HepG2 (cell line): ENCODE measurements at regions not wholly inside any gene's neighbourhood (a gene's known extent, or its start where the extent isn't known, plus 50 kb on each side); places are given as distances from the start of the nearest gene placed in this dataset.

Experiments used
- ATAC-seq: fragments of 200-7000 bp; cut with Tn5 transposase; 3 replicates; pipeline ENCODE4 v1.9.1; 2020; ENCODE audit warnings: mild to moderate bottlenecking, moderate library complexity
- BruUV-seq: library from RNA; stranded (reverse); fragments of 400-500 nt; replicated peaks from 2 replicates; lab custom pipeline; 2021; lab: Mats Ljungman, UMichigan
- CTCF ChIA-PET: fragments of 300-600 bp; formaldehyde crosslinking; extraction: SDS; loops from one replicate; lab custom pipeline; 2021; ENCODE audit warnings: low total read pairs, inconsistent platforms, low intra/inter-chr PET ratio; lab: Yijun Ruan, JAX
- POLR2A ChIA-PET: fragments of 350-600 bp; sonication (Branson Sonifier 250); formaldehyde crosslinking; loops from one replicate; lab custom pipeline; 2020; ENCODE audit warnings: antibody characterized with exemption, inconsistent platforms; lab: Yijun Ruan, JAX
- DNase-seq: peaks from one replicate; pipeline ENCODE4 v3.0.0-alpha.2; 2015; ENCODE audit warnings: low spot score
- FAIRE-seq: peaks from 3 replicates; lab custom pipeline; 2011; peaks lifted over from hg19 to GRCh38; lab: Jason Lieb, UNC
- H2AFZ ChIP-seq: one replicate; pipeline ENCODE4 v1.6.1; 2011; ENCODE audit warnings: low read length, inconsistent platforms
- H3K27ac ChIP-seq: fragments of 300-600 bp; 3 replicates; pipeline ENCODE4 v1.8.0; 2011; ENCODE audit warnings: mixed run types, mild to moderate bottlenecking, mixed read lengths, low read length, inconsistent platforms; ENCODE audit not compliant: insufficient read depth; ENCODE audit errors: extremely low read length
- H3K27me3 ChIP-seq, 2 experiments: fragments of 200-600 bp in 1 of 2; 2 replicates in 1 of 2; 3 replicates in 1 of 2; pipeline versions ENCODE4 v1.6.0 to v1.8.0; 2011; ENCODE audit warnings: low read length in 2 of 2, mild to moderate bottlenecking in 2 of 2, moderate library complexity in 2 of 2, inconsistent platforms in 1 of 2; ENCODE audit not compliant: insufficient read depth in 2 of 2, control insufficient read depth in 1 of 2
- H3K36me3 ChIP-seq, 2 experiments: fragments of 200-600 bp in 1 of 2; replicated peaks in 1 of 2; 2 replicates in 1 of 2; 3 replicates in 1 of 2; pipeline versions ENCODE4 v1.5.1 to v1.8.0; 2011; ENCODE audit warnings: low read length in 2 of 2, inconsistent platforms in 1 of 2; ENCODE audit not compliant: insufficient read depth in 2 of 2, control insufficient read depth in 1 of 2
- H3K4me1 ChIP-seq: 2 replicates; pipeline ENCODE4 v1.5.1; 2012; ENCODE audit warnings: low read length, inconsistent platforms; ENCODE audit not compliant: insufficient read depth
- H3K4me2 ChIP-seq: 2 replicates; pipeline ENCODE4 v1.6.0; 2011; ENCODE audit warnings: low read depth, low read length, inconsistent platforms
- H3K4me3 ChIP-seq, 3 experiments: fragments of 200-600 bp in 1 of 3; sonication (generic), shearing (Covaris generic) in 1 of 3; replicated peaks in 1 of 3; 2 replicates each; pipeline ENCODE4 v1.5.1; 2011 to 2016; ENCODE audit warnings: low read length in 3 of 3, inconsistent platforms in 2 of 3, low read depth in 2 of 3, mild to moderate bottlenecking in 2 of 3, control low read depth in 1 of 3, mixed read lengths in 1 of 3; ENCODE audit not compliant: insufficient read depth in 1 of 3
- H3K79me2 ChIP-seq: one replicate; pipeline ENCODE4 v1.6.1; 2011; ENCODE audit warnings: low read length, inconsistent platforms; ENCODE audit not compliant: insufficient read depth
- H3K9ac ChIP-seq: 2 replicates; pipeline ENCODE4 v1.6.0; 2011; ENCODE audit warnings: mild to moderate bottlenecking, low read depth, low read length, inconsistent platforms; ENCODE audit not compliant: insufficient read depth
- H3K9me3 ChIP-seq: 2 replicates; pipeline ENCODE4 v1.5.1; 2012; ENCODE audit warnings: mild to moderate bottlenecking, low read length
- H4K20me1 ChIP-seq: 2 replicates; pipeline ENCODE4 v1.6.0; 2011; ENCODE audit warnings: inconsistent platforms, mild to moderate bottlenecking, low read length, moderate library complexity; ENCODE audit not compliant: insufficient read depth
- ATAD3A ChIP-seq: sonication (generic); formaldehyde crosslinking; IDR thresholded peaks from 2 replicates; pipeline ENCODE4 v1.4.0; 2020; ENCODE audit warnings: missing genetic modification reagents
- HNRNPLL ChIP-seq: fragments of 200-400 bp; formaldehyde crosslinking; IDR thresholded peaks from 2 replicates; pipeline ENCODE4 v1.6.1; 2017; ENCODE audit warnings: mild to moderate bottlenecking, low read depth, low read length; ENCODE audit not compliant: poor library complexity, severe bottlenecking
- THAP11 ChIP-seq: IDR thresholded peaks from 2 replicates; pipeline ENCODE4 v1.6.1; 2016; ENCODE audit warnings: missing biosample characterization, missing genetic modification reagents
- ZBTB2 ChIP-seq: sonication (generic); formaldehyde crosslinking; IDR thresholded peaks from 2 replicates; pipeline ENCODE4 v1.8.0; 2022; ENCODE audit warnings: low read depth, missing genetic modification reagents
- ZEB1 ChIP-seq: IDR thresholded peaks from 2 replicates; pipeline ENCODE4 v1.6.1; 2012; ENCODE audit warnings: mild to moderate bottlenecking, low read depth, inconsistent platforms; ENCODE audit not compliant: insufficient replicate concordance
- ZMYM2 ChIP-seq: sonication (generic); formaldehyde crosslinking; IDR thresholded peaks from 2 replicates; pipeline ENCODE4 v1.8.0; 2022; ENCODE audit warnings: mild to moderate bottlenecking, missing genetic modification reagents
- ZNF251 ChIP-seq: sonication (generic); formaldehyde crosslinking; IDR thresholded peaks from 2 replicates; pipeline ENCODE4 v1.9.0; 2021; ENCODE audit warnings: mild to moderate bottlenecking, missing genetic modification reagents
- ZNF552 ChIP-seq: sonication (generic); formaldehyde crosslinking; IDR thresholded peaks from 2 replicates; pipeline ENCODE4 v1.9.0; 2022; ENCODE audit warnings: missing genetic modification reagents, mild to moderate bottlenecking, borderline replicate concordance
- ZNF605 ChIP-seq: sonication (generic); formaldehyde crosslinking; IDR thresholded peaks from 2 replicates; pipeline ENCODE4 v1.8.0; 2022; ENCODE audit warnings: mild to moderate bottlenecking, missing genetic modification reagents
- WGBS: methylation state at CpG from one replicate; pipeline ENCODE4 v1.1.6; 2017; ENCODE audit warnings: low lambda C conversion rate; 5-methylcytosine and 5-hydroxymethylcytosine counted together
- in situ Hi-C: cut with HindIII; loops from 2 replicates; pipeline ENCODE4 v1.10.0; 2017; ENCODE audit warnings: low pct_unique_long_range_greater_than_20kb; ENCODE audit not compliant: extremely low pct_ligation_motif_present
- intact Hi-C: fragments of 100-400 bp; cut with micrococcal nuclease; formaldehyde crosslinking; loops from one replicate; pipeline ENCODE4 v1.10.0; 2022; ENCODE audit not compliant: unreplicated experiment

GRCh38 chr14:89654998-89655397 lies 238.0 kb upstream of the FOXN3 start:
- H3K4me2 ChIP-seq, result no peak overlapping the region
- no TSS peak for BruUV-seq
- ChIA-PET CTCF (no interaction called here), POLR2A (no interaction called here)
- ATAC-seq, result no peak
- peaks cover 33% of the 10 kb centered on the region for H3K4me1 ChIP-seq
- H3K36me3 ChIP-seq, result no peaks in the 10 kb centered on the region
- in situ Hi-C loops, result no loop called here
- H4K20me1 ChIP-seq, result no peaks in the 10 kb centered on the region
- H3K4me3 ChIP-seq, result no peak overlapping the region
- no peak overlapping the region for H3K9ac ChIP-seq
- no peak overlapping the region for H3K27ac ChIP-seq
- WGBS, result 0% methylated on average over 1 of the region's 1 CpG
- no peaks in the 10 kb centered on the region for H3K9me3 ChIP-seq
- peaks cover 0 to 6% of the 10 kb centered on the region in 2 experiments; a peak in 1 of 5 replicates for H3K27me3 ChIP-seq
- DNase-seq, result no peak
- no peak for FAIRE-seq
- no peak overlapping the region for H2AFZ ChIP-seq
- intact Hi-C loops, result no loop called here
- TF ChIP-seq ZNF251 (CRISPR knock-in tag) (no peak), THAP11 (CRISPR knock-in tag) (no peak), ZNF605 (CRISPR knock-in tag) (no peak), ZEB1 (no peak), ZBTB2 (CRISPR knock-in tag) (no peak)
- no peaks in the 10 kb centered on the region for H3K79me2 ChIP-seq

- in situ Hi-C loops (no loop called here), intact Hi-C loops (no loop called here)
- Histone ChIP-seq H3K9me3 (no peaks in the 10 kb centered on the region), H3K27ac (no peak overlapping the region), H3K4me1 (peaks cover 28% of the 10 kb centered on the region), H2AFZ (no peak overlapping the region), H3K4me2 (no peak overlapping the region), H3K4me3 (no peak overlapping the region), H3K9ac (no peak overlapping the region), H3K79me2 (no peaks in the 10 kb centered on the region), H3K36me3 (no peaks in the 10 kb centered on the region), H3K27me3 (0 out of 5 replicates have a peak, but pooled peaks cover 0 to 6% of the 10 kb centered on the region in 2 experiments), H4K20me1 (no peaks in the 10 kb centered on the region)
- 66% methylated on average over 4 of the region's 4 CpGs for WGBS
- ATAC-seq (no peak), FAIRE-seq (no peak), DNase-seq (no peak)
- CTCF ChIA-PET, result no interaction called here
- BruUV-seq, result no TSS peak
- POLR2A ChIA-PET, result no interaction called here
- no peak for TF ChIP-seq ZEB1
- no peak for TF ChIP-seq ZMYM2 (CRISPR knock-in tag)
- TF ChIP-seq ZNF552 (CRISPR knock-in tag), result no peak
- no peak for TF ChIP-seq HNRNPLL
- no peak for TF ChIP-seq ATAD3A
These were observed 235.3 kb upstream of the FOXN3 start for GRCh38 chr14:89652352-89652751.
